Glomerular endothelial cell (primary cell): ENCODE measurements at regions not wholly inside any gene's neighbourhood (a gene's known extent, or its start where the extent isn't known, plus 50 kb on each side); places are given as distances from the start of the nearest gene placed in this dataset.

Source experiments
- DNase-seq: peaks from one replicate; pipeline ENCODE4 v3.0.0-alpha.2; 2011; ENCODE audit warnings: low read depth, low spot score; ENCODE audit errors: extremely low read depth

- no peak for DNase-seq
Observed at GRCh38 chr6:165962366-165962765, 205.3 kb downstream of the TBXT start.

GRCh38 chr6:165961233-165961632 lies 206.4 kb downstream of the TBXT start:
- no peak for DNase-seq

GRCh38 chr6:165960695-165961094 lies 207.0 kb downstream of the TBXT start:
- no peak for DNase-seq

DNA sequence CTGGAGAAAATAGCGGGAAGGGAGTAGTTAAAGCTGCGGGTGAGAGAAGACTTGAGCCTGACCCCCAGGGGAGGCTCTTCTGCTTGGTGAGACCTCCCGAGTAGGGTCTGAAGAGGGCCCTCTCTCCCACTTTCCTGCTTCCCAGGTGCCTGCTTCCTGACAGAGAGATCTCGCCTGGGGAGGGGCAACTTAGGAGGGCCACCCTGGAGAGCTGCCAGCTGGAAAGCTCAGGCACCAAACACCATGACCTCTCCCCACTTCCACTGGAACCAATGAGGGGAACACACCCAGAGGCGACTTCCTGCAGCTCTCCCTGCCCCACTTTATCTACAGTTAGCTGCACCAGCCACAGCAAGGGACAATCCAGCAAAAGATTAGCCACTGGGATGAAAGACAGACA lies 208.0 kb downstream of the TBXT start:
- DNase-seq: no peak

- DNase-seq: no peak
Observed at GRCh38 chr6:165956874-165957273, 210.8 kb downstream of the TBXT start.

DNA sequence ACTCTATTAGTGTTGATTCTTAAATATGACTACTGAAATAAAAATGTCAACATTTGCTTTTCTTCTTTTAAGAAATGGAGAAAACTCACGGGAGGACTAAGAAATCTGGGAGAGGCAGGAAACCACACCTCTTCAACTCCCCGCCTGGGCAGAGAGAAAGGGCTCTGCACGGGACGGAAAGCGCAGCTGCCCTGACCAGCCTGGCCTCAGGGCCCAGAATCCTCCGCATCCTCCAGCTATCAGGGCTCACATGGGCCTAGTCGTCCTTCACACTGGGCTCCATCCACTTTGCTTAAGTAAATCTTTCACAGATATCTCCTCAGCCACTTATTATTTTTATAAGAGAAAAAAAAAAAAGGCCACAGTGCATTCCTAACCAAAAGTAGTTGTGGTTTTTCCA lies 215.1 kb downstream of the TBXT start:
- DNase-seq: no peak

GRCh38 chr6:165950316-165950715 lies 217.3 kb downstream of the TBXT start:
- no peak for DNase-seq

DNA sequence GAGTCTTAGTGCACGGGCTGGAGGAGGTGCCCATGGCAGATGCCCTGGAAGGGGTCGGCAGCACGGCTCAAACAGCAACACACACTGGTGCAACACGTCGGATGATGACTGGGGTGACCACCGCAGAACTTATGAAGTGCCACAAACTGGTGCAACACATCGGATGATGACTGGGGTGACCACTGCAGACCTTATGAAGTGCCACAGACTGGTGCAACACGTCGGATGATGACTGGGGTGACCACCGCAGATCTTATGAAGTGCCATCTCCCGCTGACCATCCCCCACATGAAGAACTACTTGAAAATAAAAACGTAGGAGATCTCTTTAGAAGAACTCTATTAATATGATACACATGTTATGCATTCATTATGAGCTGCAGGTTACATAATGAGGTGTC lies 218.3 kb downstream of the TBXT start:
- no peak for DNase-seq

DNA sequence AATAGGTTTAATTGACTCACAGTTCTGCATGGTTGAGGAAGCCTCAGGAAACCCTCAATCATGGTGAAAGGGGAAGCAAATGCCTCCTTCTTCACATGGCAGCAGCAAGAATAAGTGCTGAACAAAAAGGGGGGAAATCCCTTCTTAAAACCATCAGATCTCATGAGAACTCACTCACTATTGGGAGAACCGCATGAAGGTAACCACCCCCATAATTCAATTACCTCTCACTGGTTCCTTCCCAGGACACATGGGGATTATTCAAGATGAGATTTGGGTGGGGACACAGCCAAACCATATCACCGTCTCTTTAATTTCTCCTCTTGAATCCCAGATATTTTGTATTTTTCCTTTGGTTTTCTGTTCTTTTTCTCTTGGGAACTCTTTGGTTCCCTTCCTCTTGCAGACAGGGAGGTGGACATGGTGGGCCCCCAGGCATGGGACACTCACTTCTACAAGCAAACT lies 223.6 kb downstream of the TBXT start:
- no peak for DNase-seq

- DNase-seq: no peak
Observed at GRCh38 chr6:165941786-165942185, 225.9 kb downstream of the TBXT start.

GRCh38 chr6:165941249-165941775 lies 226.3 kb downstream of the TBXT start:
- DNase-seq: no peak

DNA sequence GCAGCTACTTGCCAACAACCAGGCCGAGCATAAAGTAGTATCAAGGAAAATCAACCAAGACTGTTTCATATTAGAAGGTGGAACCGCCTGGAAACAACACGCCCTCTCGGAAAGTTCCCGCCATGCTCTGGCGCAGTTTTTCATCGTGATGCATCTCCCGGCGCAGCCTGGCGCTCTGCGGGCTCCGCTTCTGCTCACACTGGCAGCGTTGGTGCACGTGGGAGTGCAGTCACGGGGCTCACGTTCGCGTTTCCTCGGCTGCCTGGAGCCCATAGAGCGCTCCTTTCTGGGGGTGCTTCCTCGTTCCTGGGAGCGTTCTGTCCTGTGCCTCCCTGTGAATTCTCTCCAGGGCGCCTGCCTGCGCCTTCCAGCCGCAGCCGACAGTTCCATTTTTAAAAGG lies 227.3 kb downstream of the TBXT start:
- no peak for DNase-seq

- no peak for DNase-seq
Observed at GRCh38 chr6:165939601-165940290, 227.9 kb downstream of the TBXT start.

GRCh38 chr6:165939047-165939446 lies 228.6 kb downstream of the TBXT start:
- DNase-seq: no peak

DNA sequence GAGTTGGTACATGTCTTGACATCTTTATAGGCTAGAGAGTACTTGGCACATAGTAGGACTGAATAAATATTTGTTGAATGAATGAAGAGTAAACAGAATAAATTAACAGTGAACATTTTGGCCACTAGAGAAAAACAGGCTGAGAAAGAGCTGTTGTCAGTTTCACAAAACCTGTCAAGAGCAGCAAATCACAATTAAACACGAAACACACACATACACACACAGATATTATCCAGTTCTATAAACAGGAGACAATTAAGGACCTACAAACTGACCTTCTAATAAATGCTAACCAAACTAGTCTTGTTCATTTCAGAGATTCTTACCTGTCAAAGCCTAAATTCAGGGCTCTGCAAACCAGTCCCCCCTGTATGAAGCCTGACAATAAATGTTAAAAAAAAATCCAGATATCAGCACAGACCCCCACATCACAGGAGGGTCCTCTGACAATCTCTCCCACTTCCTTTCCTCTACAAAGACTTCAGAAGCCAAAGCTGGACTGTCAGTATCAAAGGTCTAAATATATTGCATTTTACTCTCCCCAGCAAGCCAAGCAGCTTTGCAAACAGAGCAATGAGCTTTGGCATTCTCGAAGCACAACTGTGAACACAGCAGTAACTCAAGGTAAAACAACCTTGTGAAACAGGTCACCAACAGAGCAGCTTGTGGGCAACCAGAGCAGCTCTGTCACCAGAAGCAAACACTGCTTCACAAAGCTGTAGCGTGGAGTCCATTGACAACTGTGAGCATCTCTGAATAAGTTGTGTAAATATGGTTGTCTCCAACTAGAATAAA lies 229.9 kb downstream of the TBXT start:
- no peak for DNase-seq

DNA sequence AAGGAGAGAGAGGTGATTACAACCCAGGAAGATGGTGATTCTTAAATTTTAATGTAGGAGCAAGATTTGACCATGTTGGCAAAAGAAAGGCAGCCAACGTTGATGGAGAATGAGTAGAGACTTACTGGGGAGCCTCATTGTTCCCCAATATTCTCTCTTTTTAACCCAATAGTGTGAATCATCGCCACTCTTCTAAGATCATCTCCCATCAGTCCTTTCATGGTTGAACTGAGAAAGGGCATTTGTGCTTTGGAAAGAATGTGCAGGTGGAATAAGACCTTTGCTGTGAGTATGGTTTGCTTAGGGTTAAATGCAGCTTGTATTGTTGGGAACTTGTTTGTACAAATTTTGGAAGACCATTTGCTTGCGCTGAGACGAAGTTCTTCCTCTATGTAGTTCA lies 231.0 kb downstream of the TBXT start:
- DNase-seq: no peak

- no peak for DNase-seq
Observed at GRCh38 chr6:165936096-165936495, 231.6 kb downstream of the TBXT start.

GRCh38 chr6:165931675-165932074 lies 236.0 kb downstream of the TBXT start:
- DNase-seq: no peak

DNA sequence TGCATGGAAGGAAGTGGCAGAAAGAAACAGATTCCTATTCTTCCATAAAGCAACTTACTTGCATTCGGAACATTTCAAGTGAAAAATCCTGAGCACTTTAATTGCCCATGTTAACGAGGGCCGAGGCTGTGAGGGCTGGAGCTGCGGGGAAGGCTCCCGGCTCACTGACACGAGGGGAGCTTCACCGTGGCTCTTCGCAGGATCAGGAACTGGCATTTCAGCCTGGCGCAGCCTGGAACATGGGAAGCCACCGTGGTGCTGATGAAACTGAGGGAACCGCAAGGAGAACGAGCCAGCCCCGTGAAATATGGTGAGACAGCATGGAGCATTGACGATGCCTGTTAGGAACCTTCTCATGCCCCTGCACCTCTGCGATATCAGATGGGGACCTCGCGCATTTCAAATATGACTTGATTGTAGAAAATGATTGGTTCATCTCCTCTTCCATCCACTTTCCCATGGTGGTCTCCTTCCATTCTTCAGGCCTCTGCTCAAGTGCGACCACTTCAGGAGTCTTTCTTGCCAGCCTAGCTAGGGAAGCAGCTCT lies 236.9 kb downstream of the TBXT start:
- no peak for DNase-seq

- no peak for DNase-seq
Observed at GRCh38 chr6:165929607-165930006, 238.0 kb downstream of the TBXT start.

DNA sequence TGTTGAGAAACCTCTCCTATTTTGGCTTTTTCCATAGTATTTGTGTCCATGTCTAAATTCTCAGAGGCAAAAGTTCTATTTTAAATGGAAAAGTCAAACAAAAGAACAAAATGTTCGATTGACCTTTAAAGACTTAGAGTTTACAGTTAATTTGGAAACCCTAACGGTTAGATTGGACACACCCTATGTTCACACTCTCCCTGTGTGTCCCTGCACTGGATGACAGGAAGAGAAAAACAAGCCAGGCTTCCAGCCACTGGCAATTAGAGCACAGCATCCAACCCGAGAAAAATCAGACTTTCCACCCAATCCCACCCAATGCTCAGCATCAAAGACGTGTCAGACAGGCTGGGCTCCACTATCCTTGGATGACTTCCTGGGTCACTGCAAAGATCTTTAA lies 241.3 kb downstream of the TBXT start:
- no peak for DNase-seq
